Upper lobe of left lung (tissue), 4 donors: ENCODE measurements at regions not wholly inside any gene's neighbourhood (a gene's known extent, or its start where the extent isn't known, plus 50 kb on each side); places are given as distances from the start of the nearest gene placed in this dataset.
"Not testable (repeated sequence)": the region's sequence is repeated elsewhere in the genome, so short reads cannot be mapped to it uniquely, and the experiment has no call there.

ENCODE experiments used
- CTCF ChIP-seq, 6 experiments: fragments of 450-650 bp in 4 of 6; fragments of 200-600 bp in 2 of 6; sonication (generic) in 2 of 6; IDR thresholded peaks; one replicate each; pipeline ENCODE4 v1.5.1; 2016 to 2019; ENCODE audit warnings: antibody characterized with exemption in 6 of 6
- EP300 ChIP-seq, 4 donors: sonication (generic); formaldehyde crosslinking; IDR thresholded peaks; one replicate each; pipeline ENCODE4 v1.5.1; 2017; ENCODE audit warnings: antibody characterized with exemption in 4 of 4, control low read depth in 2 of 4

- not testable (repeated sequence) for TF ChIP-seq EP300, CTCF (IDR thresholded peaks at IDR 0.05)
Measured at GRCh38 chr21:9943639-9944038, 577.7 kb upstream of the TPTE start.
